AG04450 (cell line): ENCODE measurements at regions not wholly inside any gene's neighbourhood (a gene's known extent, or its start where the extent isn't known, plus 50 kb on each side); places are given as distances from the start of the nearest gene placed in this dataset.

Source experiments
- CTCF ChIA-PET: fragments of 300-600, 350-600 bp; formaldehyde crosslinking; extraction: SDS; loops from one replicate; lab custom pipeline; 2022; ENCODE audit warnings: antibody characterized with exemption, inconsistent platforms; lab: Charles Lee
- POLR2A ChIA-PET: fragments of 350-600 bp; formaldehyde crosslinking; extraction: SDS; loops from one replicate; lab custom pipeline; 2021; ENCODE audit warnings: antibody characterized with exemption, inconsistent platforms; lab: Yijun Ruan, JAX
- DNase-seq: peaks from one replicate; pipeline ENCODE4 v3.0.0-alpha.2; 2011; ENCODE audit warnings: low read depth, low spot score
- H3K27ac ChIP-seq: one replicate; pipeline ENCODE4 v1.5.1; 2012; ENCODE audit warnings: low read depth, low read length, control low read depth
- H3K27me3 ChIP-seq: one replicate; pipeline ENCODE4 v1.6.0; 2012; ENCODE audit warnings: low read length; ENCODE audit not compliant: control insufficient read depth, insufficient read depth
- H3K4me3 ChIP-seq: 2 replicates; pipeline ENCODE4 v1.5.1; 2011; ENCODE audit warnings: mild to moderate bottlenecking, low read depth, low read length, control low read depth
- H3K9me3 ChIP-seq: 2 replicates; pipeline ENCODE4 v1.5.1; 2012; ENCODE audit warnings: low read length; ENCODE audit not compliant: control insufficient read depth, insufficient read depth
- TF ChIP-seq, protein P1 (sequence below): IDR thresholded peaks from 2 replicates; pipeline ENCODE4 v1.5.1; 2011; ENCODE audit warnings: low read depth, low read length, control low read depth, inconsistent platforms

GRCh38 chr17:79261355-79262072 lies 186.9 kb downstream of the ENGASE start:
- H3K27me3 ChIP-seq, result peaks cover 3% of the 10 kb centered on the region
- POLR2A ChIA-PET, result no interaction called here
- H3K27ac ChIP-seq, result no peak overlapping the region
- TF ChIP-seq, protein P1, sequence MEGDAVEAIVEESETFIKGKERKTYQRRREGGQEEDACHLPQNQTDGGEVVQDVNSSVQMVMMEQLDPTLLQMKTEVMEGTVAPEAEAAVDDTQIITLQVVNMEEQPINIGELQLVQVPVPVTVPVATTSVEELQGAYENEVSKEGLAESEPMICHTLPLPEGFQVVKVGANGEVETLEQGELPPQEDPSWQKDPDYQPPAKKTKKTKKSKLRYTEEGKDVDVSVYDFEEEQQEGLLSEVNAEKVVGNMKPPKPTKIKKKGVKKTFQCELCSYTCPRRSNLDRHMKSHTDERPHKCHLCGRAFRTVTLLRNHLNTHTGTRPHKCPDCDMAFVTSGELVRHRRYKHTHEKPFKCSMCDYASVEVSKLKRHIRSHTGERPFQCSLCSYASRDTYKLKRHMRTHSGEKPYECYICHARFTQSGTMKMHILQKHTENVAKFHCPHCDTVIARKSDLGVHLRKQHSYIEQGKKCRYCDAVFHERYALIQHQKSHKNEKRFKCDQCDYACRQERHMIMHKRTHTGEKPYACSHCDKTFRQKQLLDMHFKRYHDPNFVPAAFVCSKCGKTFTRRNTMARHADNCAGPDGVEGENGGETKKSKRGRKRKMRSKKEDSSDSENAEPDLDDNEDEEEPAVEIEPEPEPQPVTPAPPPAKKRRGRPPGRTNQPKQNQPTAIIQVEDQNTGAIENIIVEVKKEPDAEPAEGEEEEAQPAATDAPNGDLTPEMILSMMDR, result no peak
- CTCF ChIA-PET, result no interaction called here
- no peak overlapping the region for H3K4me3 ChIP-seq
- H3K9me3 ChIP-seq, result no peaks in the 10 kb centered on the region; the same call in 1 of the 2 replicates
- no peak for DNase-seq

DNA sequence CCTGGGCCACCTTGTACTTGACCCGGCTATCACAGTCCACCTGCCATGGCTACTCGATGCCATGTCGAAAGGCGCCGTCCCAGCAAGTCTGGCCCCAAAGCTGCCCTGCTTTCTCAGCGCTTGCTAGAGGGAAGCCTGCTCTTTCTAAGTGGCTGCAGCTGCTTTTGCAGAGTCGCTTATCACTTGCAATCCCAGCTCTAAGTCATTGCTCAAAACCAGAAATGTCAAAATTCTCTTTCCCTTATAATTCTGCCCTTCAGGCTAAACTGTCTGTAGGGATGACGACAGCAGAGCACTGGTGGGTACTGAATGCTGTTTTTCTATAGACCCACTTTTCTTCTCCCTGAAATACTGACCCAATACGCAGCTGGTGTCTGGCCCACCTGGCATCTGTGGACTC lies 184.2 kb downstream of the ENGASE start:
- no peak for DNase-seq
- H3K4me3 ChIP-seq, result no peak overlapping the region
- ChIA-PET POLR2A (no interaction called here), CTCF (no interaction called here)
- no peaks in the 10 kb centered on the region; the same call in 1 of the 2 replicates for H3K9me3 ChIP-seq
- peaks cover 3% of the 10 kb centered on the region for H3K27me3 ChIP-seq
- TF ChIP-seq, protein P1, result no peak
- H3K27ac ChIP-seq, result no peak overlapping the region

DNA sequence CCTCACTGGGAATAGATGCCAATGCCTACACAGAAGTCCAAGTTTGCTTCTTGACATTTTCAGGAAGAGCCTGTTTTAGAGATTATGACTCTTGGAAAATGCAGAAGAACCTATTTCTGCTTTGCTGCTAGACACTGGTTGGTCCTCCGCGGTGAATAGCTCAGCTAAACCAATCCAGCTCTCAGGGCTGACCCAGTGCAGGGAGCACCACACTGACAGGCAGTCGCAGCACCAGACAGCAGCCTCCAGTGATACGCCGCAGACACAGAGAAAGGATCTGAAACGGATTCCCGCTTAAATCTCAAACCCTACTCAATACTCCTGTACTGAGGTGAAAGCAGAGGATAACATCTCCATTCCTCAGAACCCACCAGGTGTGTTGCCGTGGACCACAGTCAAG lies 183.4 kb downstream of the ENGASE start:
- no peak overlapping the region for H3K27ac ChIP-seq
- POLR2A ChIA-PET, result no interaction called here
- CTCF ChIA-PET, result no interaction called here

GRCh38 chr17:79255926-79256585 lies 181.4 kb downstream of the ENGASE start:
- ChIA-PET POLR2A (no interaction called here), CTCF (no interaction called here)
- no peak for DNase-seq
- peaks cover 4% of the 10 kb centered on the region for H3K27me3 ChIP-seq
- no peaks in the 10 kb centered on the region; the same call in 1 of the 2 replicates for H3K9me3 ChIP-seq
- H3K4me3 ChIP-seq, result no peak overlapping the region
- no peak overlapping the region for H3K27ac ChIP-seq
- TF ChIP-seq, protein P1, result no peak

More for the DNA sequence above, 183.4 kb downstream of the ENGASE start:
- peaks cover 3% of the 10 kb centered on the region for H3K27me3 ChIP-seq
- no peak overlapping the region for H3K4me3 ChIP-seq
- no peak for DNase-seq
- H3K9me3 ChIP-seq, result no peaks in the 10 kb centered on the region; the same call in 1 of the 2 replicates
- TF ChIP-seq, protein P1, result no peak

- no peak for DNase-seq
- peaks cover 4% of the 10 kb centered on the region for H3K27me3 ChIP-seq
- H3K4me3 ChIP-seq, result no peak overlapping the region
- no peak overlapping the region for H3K27ac ChIP-seq
- POLR2A ChIA-PET, result no interaction called here
- no peaks in the 10 kb centered on the region; the same call in 1 of the 2 replicates for H3K9me3 ChIP-seq
- CTCF ChIA-PET, result no interaction called here
- TF ChIP-seq, protein P1, result no peak
Observed at GRCh38 chr17:79255456-79255855, 180.8 kb downstream of the ENGASE start.
